Endothelial cell of umbilical vein (primary cell): ENCODE measurements at regions not wholly inside any gene's neighbourhood (a gene's known extent, or its start where the extent isn't known, plus 50 kb on each side); places are given as distances from the start of the nearest gene placed in this dataset.

ENCODE experiments used
- CTCF ChIP-seq, 2 donors: IDR thresholded peaks; 1 replicate in 1 of 2; 2 replicates in 1 of 2; pipeline ENCODE4 v1.5.1; 2011; ENCODE audit warnings: low read length in 2 of 2, mild to moderate bottlenecking in 2 of 2, moderate library complexity in 2 of 2, control low read depth in 1 of 2, inconsistent platforms in 1 of 2, low read depth in 1 of 2; ENCODE audit not compliant: insufficient read depth in 1 of 2; ENCODE audit errors: extremely low read depth in 1 of 2
- EZH2 ChIP-seq: IDR thresholded peaks from 2 replicates; pipeline ENCODE4 v1.6.1; 2012; ENCODE audit warnings: borderline replicate concordance, low read depth, mild to moderate bottlenecking, moderate library complexity, low read length, inconsistent platforms; ENCODE audit not compliant: severe bottlenecking
- POLR2A ChIP-seq: IDR thresholded peaks from 2 replicates; pipeline ENCODE4 v1.6.1; 2012; ENCODE audit warnings: low read depth, mild to moderate bottlenecking, control low read depth, low read length

GRCh38 chr2:74748665-74749064, 85.3 kb upstream of the HK2 start:
- TF ChIP-seq POLR2A (no peak), CTCF (IDR thresholded peaks at IDR 0.05; ENCODE audit: extremely low read depth in 1 of 2, insufficient read depth in 1 of 2, low read depth in 1 of 2, low read length in 2 of 2) (no peak), EZH2 (no peak)
